HG02623 (cell line): ENCODE measurements at regions not wholly inside any gene's neighbourhood (a gene's known extent, or its start where the extent isn't known, plus 50 kb on each side); places are given as distances from the start of the nearest gene placed in this dataset.
A peak's percentile ranks its signal among the peaks of the same experiment; 100 is the strongest.
"Not testable (repeated sequence)": the region's sequence is repeated elsewhere in the genome, so short reads cannot be mapped to it uniquely, and the experiment has no call there.

Source experiments
- ATAC-seq: cut with Tn5 transposase; IDR thresholded peaks from one replicate; pipeline ENCODE4 v1.9.1; 2021; ENCODE audit warnings: moderate library complexity; ENCODE audit not compliant: unreplicated experiment

DNA sequence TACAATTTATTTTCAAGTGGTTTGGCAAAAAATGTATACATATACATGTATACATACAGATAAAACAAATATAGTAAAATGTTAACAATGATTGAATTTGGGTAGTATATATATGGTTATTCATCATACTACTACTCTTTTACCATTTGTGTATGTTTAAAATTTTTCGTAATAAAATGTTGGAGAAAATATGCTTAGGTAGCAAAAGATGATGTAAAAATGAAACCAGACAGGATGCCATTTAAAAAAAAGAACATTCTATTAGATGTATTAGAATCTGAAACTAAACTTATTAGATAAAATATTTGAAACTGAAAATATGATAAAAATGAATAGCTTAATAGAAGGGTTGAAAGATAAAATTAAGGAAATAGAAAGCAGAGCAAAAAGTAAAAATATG lies 144.9 kb upstream of the FER start:
- ATAC-seq, result no peak

DNA sequence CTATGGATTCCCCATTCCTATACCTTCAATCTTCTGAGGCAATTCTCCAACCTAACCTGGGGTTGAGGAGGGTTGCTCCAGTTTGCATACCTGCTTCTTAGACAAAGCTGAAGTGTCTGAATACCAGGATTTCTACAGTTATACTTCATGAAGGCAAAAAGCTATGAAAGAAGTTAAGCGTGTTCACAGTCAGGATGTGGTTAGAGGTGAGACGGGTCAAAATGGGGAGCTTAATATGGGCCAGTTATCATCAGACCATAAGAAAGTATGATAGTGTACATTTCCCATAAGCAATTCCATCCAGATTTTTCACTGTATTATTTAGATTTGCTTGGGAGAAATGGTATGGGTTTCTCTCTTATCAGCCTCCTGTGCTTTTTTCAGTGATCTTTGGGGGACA lies 156.9 kb upstream of the FER start:
- no peak for ATAC-seq

DNA sequence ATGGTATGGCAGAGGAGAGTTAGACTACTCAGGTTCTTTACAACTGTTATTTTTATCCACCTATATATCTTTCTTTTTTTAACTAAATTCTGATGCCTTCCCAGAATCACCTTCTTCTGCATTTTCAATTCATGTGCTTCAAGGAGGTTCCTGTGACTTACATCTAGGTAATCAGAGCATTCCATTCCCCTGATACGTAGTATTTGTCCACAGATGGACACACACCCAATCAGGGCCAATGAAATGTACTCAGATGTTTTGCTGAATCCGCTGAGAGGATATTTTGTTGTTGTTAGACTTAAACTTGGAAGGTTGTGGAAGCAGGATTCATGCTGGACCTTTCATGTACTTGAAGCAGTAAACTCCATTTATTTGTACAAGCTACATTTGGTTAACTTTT lies 159.4 kb upstream of the FER start:
- ATAC-seq, result no peak

DNA sequence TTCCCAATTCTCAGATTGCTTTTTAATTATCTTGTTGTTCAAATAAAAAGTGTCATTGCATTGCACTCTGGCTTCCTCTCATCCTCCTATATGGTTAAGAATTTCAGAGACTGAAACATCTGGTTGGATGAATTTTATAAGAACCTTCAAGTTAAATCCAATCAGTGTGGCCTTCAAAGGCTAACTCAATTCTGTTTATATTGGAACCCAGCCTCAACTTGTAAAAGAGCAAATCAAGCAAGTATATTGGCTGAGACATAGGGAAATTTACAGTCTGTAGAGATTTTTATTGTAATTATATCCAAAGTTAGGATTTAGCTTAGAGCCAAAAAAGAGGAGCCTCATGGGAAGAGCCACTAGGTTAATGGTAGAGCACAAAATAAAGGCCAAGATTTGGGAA lies 159.9 kb upstream of the FER start:
- no peak for ATAC-seq

DNA sequence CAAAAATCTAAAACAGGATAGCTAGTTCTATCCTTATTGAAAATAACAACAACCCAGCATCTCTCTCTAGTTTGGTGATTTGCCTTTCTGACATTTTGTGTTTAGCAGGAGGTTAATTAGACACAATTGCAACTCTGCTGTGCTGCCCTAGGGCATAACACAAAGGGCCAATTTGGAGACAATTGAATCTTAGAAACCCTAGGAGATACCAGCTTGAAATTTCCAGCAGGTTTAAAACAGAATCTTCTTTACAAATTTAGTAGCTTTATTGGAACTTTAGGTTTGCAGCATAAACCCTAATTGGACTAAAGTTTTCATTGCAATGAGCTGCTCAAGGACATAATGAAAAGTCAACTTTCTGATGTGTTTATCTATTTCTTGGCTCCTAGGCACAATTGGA lies 166.7 kb upstream of the FER start:
- no peak for ATAC-seq

DNA sequence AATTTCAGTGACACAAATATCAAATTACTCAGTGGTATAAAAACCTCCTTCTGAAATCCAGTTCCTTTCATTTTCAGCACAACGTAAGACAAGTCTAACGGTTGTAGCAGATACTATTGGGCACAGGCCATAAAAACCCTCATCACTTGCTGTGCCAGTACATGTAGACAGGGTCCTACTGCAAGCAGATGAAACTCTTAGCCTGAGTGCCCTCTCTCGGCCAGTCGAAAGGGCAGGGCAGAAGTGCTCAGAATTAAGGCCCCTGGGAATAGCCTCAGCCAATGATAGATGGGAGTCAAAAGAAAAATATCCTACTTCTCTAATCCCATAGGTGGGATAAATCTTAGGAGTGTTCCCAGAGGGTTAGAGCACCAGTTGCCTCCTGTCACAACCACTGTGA lies 168.5 kb upstream of the FER start:
- no peak for ATAC-seq

DNA sequence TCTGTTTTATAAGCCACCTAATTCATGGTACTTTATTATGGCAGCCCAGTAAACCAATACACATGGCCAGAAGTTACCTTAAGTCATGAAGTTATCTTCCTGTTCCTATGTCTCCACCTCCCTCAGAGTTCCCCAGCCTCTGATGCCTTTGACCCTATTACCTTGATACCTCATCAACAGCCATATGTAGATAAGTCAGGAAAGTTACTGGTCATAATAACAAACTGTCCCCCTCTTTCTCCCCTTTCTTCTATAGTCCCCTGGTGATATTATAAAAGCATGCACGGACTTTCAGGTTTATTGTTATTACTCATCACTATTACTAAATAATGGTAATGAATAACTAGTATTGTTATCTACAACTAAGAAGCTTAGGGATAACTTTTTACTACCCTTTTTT lies 168.9 kb upstream of the FER start:
- no peak for ATAC-seq

DNA sequence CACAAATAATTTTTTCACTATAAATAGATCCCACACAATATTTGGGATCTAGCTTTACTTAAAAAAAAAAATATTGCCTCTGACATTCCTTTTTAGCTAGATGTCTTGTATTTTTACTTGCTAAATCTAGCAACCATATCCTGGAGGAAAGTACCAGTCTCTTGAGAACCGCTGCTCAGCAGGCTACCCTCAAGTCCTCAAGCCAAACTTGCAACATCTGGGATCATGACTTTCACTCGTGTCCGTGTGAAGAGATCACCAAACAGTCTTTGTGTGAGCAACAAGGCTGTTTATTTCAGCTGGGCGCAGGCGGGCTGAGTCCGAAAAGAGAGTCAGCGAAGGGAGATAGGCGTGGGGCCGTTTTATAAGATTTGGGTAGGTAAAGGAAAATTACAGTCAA lies 180.3 kb upstream of the FER start:
- no peak for ATAC-seq

DNA sequence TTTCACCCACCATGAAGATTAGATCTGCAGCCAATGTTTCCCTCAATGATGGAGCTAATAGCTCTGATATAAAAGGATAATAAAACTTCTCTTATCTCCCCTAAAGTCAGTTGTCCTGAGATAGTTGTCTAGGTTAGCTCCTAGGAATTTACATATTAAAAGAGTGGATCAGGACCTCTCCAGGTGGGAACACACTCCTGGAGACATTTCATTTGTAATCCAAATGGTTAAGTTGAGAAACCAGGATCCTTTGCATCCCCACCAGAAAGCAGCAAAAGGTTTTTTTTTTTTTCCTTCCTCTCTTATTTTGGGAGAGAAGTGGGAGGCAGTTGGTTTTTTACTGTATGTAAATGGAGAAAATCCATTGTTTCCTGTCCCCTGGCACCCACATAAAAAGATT lies 182.5 kb upstream of the FBXL17 start:
- no peak for ATAC-seq

DNA sequence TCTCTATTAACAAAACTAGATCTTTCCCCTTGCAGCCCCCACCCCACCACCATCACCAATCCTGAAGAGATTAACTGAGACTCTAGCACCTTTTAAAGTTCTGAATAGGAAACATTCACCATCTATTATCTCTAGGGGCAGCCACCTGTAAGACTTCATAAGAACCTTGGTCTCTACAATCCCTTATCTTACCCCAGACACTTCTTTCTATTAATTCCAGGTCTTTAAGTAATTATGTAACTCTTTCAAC lies 180.2 kb upstream of the FBXL17 start:
- ATAC-seq, result no peak

DNA sequence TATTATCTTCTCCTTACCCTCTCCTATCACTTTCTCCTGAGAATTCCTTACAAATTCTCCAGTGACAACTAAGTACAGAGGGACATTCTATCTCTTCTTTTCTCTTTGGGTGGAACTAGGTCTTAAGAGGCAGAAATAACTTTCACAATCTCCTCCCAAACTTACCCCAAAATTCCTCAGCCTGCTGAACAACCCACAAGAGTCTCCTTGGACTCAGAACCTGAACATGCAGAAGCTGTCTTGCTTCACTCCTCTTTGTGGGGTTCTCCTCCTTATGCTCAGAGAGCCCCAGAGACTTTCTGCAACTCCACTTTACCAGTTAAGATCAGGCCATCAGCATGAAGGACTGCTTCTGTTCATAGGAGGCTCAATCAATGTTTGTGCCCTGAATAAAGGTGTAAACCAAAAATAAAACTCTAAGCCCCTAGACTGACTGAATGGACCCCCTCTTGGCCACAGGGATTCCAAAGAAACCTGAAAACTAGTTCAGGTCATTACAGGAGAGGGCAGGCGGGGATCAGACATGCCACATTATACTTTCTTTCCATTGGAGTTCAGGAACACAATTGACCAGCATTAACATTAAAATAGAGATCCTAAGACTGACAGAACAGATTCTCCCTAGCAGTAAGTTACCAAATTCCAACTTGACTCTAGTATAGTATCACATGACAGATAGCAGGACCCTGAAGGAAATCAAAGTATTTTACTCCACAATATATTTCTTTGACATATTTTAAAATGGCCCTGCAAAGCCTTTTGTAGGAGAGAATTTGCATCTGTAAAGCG lies 179.7 kb upstream of the FBXL17 start:
- no peak for ATAC-seq

DNA sequence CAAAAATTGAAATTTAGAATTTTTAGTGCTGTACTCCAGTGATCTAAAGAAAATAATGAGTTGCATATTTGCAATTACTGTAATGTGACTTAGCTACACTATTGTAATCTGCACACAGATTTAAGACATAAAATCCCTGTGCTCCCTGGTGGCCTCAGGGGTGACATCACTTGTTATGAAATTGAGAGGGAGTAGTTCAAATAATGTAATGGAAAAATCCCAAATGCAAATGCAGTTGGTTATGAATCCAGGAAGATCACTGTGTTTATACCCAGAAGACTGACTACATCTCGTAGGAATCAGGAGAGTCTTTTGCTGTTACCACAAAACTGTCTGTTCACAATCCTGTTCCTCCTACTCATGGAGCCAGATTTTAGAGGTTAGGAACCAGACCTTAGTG lies 178.7 kb upstream of the FBXL17 start:
- ATAC-seq, result no peak

DNA sequence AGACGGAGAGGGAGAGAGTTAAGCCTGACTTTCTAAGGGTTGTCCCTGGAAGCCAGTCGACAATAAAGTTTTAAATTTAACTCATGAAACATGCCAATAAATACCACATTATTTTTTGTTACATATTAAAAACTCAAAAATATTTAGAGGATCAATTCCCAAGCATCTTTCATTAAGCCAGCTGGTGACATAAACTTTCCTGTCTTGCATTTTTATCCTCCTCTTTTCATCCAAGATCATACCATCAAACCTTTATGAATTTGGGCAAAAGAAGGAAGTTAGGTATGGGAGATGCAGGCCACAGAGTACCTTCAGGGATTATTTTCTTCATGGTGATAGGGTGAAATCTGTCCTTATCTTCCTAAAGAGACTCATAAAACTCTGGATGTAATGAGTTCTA lies 178.3 kb upstream of the FBXL17 start:
- ATAC-seq, result no peak

DNA sequence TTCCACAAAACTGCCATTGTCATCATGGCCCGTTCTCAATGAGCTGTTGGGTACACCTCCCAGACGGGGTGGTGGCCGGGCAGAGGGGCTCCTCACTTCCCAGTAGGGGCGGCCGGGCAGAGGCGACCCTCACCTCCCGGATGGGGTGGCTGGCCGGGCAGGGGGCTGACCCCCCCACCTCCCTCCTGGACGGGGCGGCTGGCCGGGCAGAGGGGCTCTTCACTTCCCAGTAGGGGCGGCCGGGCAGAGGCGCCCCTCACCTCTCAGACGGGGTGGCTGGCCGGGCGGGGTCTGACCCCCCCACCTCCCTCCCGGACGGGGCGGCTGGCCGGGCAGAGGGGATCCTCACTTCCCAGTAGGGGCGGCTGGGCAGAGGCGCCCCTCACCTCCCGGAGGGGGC lies 176.9 kb upstream of the FBXL17 start:
- not testable (repeated sequence) for ATAC-seq

DNA sequence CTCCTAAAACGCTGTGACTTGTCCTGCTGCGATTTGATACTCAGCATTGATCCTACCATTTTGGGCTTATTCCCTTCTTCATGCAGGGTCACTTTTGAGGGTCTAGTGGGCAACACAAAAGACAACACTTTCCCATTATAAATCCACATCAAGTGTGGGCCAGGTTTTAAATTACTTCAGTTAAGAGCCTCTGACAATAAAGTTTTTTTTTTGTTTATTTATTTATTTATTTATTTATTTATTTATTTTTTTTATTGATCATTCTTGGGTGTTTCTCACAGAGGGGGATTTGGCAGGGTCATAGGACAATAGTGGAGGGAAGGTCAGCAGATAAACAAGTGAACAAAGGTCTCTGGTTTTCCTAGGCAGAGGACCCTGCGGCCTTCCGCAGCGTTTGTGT lies 176.2 kb upstream of the FBXL17 start:
- ATAC-seq, result not testable (repeated sequence)

DNA sequence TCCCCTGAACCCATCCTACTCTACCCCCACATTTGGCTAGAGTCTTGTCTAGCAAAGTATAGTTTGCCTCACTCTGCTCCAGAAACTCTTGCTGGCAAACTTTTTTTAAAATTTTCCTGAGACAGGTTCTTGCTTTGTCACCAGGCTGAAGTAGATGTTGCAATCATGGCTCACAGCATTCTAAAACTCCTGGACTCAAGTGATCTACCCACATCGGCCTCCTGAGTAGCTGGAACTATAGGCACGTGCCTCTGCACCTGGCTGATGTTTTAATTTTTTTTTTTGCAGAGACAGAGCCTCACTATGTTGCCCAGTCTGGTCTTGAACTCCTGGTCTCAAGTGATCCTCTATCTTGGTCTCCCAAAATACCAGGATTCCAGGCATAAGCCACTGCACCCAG lies 175.8 kb upstream of the FBXL17 start:
- no peak for ATAC-seq

DNA sequence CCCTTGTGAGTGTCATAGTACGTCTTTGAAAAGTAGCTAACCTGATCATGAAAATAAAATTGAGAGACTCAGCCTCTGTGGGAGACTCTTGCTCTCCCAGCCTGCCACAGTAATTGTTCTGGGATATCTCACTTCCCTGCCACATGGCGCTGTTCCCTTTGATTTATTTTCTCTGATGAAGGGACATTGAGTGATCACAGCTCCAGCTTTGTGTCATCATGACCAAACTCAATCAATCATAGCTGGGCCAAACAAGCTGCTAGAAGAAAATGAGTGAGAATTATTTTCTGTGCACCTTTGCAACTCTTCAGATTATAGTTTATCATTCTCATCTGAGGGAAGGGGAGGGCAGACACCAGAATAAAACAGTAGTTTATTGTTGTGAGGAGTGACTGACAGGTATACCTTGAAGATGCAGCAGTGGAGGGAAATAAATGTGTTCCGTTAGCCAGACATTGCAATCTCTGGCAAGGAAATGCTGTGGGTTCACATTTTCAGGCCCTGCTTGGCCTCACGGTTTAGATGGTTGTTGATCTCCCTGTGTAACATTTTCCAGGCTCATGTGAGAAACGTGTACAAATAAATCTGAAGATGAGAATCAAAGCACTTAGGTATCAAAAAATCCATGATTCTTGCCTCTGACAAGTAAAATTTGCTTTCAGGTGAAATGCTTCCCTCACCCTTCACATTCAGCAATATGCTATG lies 174.7 kb upstream of the FBXL17 start:
- no peak for ATAC-seq

DNA sequence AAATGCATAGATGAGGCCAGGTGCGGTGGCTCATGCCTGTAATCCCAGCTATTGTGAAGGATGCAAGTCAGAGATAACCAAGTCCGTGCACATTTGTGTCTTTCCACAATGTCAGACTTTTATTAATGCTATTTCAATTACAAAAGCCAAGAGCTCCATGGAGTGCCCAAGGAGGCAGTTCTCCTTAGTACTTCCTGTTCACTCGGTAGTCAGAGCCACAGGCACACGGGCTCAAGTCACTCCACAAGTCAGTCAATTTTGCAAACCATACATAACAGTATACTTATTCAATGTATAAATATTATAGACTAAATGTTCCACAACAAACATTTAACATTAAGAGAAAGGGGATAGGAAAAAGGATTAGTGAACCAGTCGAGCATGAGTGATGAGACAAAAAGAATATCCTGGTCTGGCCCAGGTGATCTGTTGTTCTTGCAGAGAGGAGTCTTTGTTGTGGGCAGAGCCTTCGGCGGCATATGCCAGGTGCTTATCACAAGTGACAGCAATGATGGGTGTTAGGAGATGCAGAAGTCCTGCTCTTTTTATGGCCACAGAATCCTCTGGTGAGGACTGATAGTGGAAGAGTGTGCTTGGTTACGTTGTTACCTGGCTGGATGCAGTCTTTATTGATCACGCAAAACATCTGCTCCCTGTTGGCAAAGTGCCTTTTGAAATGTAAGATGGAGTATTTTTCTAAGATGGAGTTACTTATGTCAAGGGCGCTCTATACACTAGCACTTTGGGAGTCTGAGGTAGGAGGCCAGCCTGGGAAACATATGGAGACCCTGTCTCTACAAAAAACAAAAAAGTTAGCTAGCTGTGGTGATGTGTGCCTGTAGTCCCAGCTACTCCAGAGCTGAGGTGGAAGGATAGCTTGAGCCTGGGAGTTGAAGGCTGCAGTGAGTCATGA lies 167.0 kb upstream of the FBXL17 start:
- no peak for ATAC-seq

DNA sequence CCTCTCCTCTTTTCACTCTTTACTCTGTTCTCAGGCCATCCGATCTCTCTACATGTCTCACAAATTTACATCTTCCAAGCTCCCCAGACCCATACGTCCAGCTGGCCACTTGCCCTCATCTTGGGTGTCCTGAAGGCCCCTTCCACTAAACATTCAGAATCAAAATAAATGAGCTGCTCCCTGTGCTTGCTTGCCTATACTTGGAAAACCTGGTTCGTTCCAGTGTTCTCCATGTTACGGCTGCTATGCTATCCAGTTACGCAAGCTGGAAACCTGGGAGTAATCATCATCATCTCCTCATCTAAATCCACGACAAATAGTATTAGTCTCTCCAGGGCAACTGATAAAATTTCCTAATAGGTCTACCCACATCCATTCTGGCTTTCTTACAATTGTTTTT lies 165.0 kb upstream of the FBXL17 start:
- no peak for ATAC-seq

DNA sequence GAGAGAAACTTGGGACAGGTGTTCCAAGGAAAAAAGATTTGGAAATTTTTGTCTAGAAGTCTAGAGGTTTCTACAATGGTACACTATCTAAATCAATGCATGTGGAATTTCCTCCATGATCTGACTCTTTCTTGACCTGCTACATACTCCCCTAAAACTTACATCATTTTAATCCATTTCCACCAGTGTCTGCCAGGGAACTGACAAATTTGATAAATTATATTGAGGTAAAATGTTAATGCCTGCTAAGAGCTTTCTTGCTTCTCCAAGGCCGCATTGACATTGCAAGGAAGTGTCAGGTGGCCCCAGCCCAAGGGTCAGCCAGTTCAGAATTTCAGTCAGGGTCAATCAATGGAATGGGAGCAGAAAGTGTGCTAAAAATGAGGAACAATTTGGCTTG lies 163.4 kb upstream of the FBXL17 start:
- no peak for ATAC-seq

DNA sequence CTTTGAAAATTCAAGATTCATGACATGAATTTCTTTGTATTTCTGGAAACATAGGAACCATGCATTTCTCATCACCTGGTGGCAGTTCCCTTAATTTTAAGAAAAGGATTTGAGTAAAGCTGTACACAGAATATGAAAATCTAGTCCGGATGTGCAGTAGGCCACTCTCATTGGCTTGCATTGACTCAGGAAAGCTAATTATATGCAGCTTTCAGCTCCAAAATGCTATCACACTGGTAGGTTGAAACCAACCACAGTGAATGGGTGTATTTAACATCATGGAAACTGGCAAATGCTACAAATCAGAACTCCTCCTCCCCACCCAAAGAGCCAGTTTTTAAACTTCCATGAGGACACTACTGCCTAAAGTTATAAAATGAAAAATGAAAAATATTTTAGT lies 161.6 kb upstream of the FBXL17 start:
- peak; percentile 45 for ATAC-seq

DNA sequence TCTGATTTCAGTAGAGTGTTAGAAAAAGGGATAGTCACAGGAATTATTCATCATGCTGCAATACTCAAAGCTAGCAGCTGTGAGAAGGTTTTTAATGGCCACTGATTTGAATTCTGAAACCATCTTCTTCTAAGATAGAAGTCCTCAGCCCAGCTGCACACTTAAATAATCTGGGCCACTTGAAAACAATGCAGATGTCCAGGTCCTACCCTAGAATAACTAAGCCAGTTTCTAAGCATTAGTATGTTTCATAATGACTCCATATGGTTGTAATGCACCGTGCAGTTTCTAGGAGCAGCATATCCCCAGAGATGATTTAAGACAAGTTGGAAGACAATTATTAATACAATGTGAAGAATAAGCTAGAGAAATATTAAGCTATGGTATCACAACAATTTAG lies 159.9 kb upstream of the FBXL17 start:
- peak; percentile 75 for ATAC-seq
